ENCODE measurements at regions not wholly inside any gene's neighbourhood (a gene's known extent, or its start where the extent isn't known, plus 50 kb on each side); places are given as distances from the start of the nearest gene placed in this dataset.
"Not testable (repeated sequence)": the region's sequence is repeated elsewhere in the genome, so short reads cannot be mapped to it uniquely, and the experiment has no call there.

DNA sequence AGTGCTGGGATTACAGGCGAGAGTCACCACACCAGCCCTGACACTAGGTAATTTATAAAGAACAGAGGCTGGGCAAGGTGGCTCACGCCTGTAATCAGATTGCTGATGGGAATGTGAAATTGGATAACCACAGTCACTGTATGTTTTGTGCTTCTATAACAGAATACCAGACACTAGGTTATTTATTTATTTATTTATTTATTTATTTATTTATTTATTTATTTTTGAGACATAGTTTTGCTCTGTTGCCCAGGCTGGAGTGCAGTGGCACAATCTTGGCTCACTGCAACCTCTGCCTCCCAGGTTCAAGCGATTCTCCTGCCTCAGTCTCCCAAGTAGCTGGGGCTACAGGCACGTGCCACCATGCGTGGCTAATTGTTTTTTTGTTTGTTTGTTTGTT lies 130.0 kb upstream of the FOXN3 start:
- TF ChIP-seq, protein P1, sequence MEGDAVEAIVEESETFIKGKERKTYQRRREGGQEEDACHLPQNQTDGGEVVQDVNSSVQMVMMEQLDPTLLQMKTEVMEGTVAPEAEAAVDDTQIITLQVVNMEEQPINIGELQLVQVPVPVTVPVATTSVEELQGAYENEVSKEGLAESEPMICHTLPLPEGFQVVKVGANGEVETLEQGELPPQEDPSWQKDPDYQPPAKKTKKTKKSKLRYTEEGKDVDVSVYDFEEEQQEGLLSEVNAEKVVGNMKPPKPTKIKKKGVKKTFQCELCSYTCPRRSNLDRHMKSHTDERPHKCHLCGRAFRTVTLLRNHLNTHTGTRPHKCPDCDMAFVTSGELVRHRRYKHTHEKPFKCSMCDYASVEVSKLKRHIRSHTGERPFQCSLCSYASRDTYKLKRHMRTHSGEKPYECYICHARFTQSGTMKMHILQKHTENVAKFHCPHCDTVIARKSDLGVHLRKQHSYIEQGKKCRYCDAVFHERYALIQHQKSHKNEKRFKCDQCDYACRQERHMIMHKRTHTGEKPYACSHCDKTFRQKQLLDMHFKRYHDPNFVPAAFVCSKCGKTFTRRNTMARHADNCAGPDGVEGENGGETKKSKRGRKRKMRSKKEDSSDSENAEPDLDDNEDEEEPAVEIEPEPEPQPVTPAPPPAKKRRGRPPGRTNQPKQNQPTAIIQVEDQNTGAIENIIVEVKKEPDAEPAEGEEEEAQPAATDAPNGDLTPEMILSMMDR (IDR thresholded peaks at IDR 0.05; ENCODE audit: low read depth, low read length): not testable (repeated sequence)
- not testable (repeated sequence) for TF ChIP-seq MYC (IDR thresholded peaks at IDR 0.05; ENCODE audit: low read depth, low read length); POLR2A (IDR thresholded peaks at IDR 0.05; ENCODE audit: extremely low read depth, insufficient read length)
- TF ChIP-seq, protein P2, sequence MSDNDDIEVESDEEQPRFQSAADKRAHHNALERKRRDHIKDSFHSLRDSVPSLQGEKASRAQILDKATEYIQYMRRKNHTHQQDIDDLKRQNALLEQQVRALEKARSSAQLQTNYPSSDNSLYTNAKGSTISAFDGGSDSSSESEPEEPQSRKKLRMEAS (IDR thresholded peaks at IDR 0.05; ENCODE audit: low read depth, low read length): not testable (repeated sequence)

All from NB4 (cell line).